Activated B cell treated with CpG ODN at 0.5 μM for 24 hours (primary cell): ENCODE measurements at regions not wholly inside any gene's neighbourhood (a gene's known extent, or its start where the extent isn't known, plus 50 kb on each side); places are given as distances from the start of the nearest gene placed in this dataset.

Source experiments
- ATAC-seq: fragments of 200-7000 bp; cut with Tn5 transposase; one replicate; pipeline ENCODE4 v1.10.0; 2021; ENCODE audit warnings: low read depth, mild to moderate bottlenecking, moderate library complexity
- CTCF ChIA-PET: fragments of 350-600 bp; sonication (Branson Sonifier 250); formaldehyde crosslinking; loops from one replicate; lab custom pipeline; 2021; ENCODE audit warnings: antibody characterized with exemption; lab: Charles Lee
- POLR2A ChIA-PET: fragments of 350-600 bp; sonication (Branson Sonifier 250); formaldehyde crosslinking; loops from one replicate; lab custom pipeline; 2021; ENCODE audit warnings: antibody characterized with exemption; lab: Charles Lee
- DNase-seq: peaks from one replicate; pipeline ENCODE4 v3.0.0; 2022
- H3K27ac Mint-ChIP-seq: one replicate; pipeline ENCODE4 v1.8.0; 2020; ENCODE audit warnings: mixed read lengths
- H3K27me3 Mint-ChIP-seq: one replicate; pipeline ENCODE4 v1.8.0; 2021; ENCODE audit warnings: mixed read lengths
- H3K36me3 Mint-ChIP-seq: one replicate; pipeline ENCODE4 v1.8.0; 2021; ENCODE audit warnings: low read depth, mixed read lengths
- H3K4me1 Mint-ChIP-seq: one replicate; pipeline ENCODE4 v1.8.0; 2021; ENCODE audit warnings: mixed read lengths
- H3K4me3 Mint-ChIP-seq: one replicate; pipeline ENCODE4 v1.8.0; 2020; ENCODE audit warnings: mild to moderate bottlenecking, mixed read lengths
- H3K9me3 Mint-ChIP-seq: one replicate; pipeline ENCODE4 v1.8.0; 2020; ENCODE audit warnings: mixed read lengths
- CTCF ChIP-seq: fragments of 200-600 bp; IDR thresholded peaks from one replicate; pipeline ENCODE4 v1.8.0; 2022; ENCODE audit warnings: antibody characterized with exemption, mild to moderate bottlenecking
- intact Hi-C: fragments of 100-400 bp; cut with micrococcal nuclease; formaldehyde crosslinking; loops from one replicate; pipeline ENCODE4 v1.15.1; 2024

- Mint-ChIP-seq H3K9me3 (peaks cover 2% of the 10 kb centered on the region), H3K27me3 (no peaks in the 10 kb centered on the region), H3K4me1 (no peaks in the 10 kb centered on the region), H3K36me3 (no peaks in the 10 kb centered on the region), H3K27ac (no peak overlapping the region), H3K4me3 (no peak overlapping the region)
- POLR2A ChIA-PET: no interaction called here
- ATAC-seq (no peak), DNase-seq (no peak)
- CTCF ChIA-PET: no interaction called here
- intact Hi-C loops: no loop called here
- TF ChIP-seq CTCF: no peak
Measured at GRCh38 chr10:83432261-83433045, 706.9 kb upstream of the GHITM start.

DNA sequence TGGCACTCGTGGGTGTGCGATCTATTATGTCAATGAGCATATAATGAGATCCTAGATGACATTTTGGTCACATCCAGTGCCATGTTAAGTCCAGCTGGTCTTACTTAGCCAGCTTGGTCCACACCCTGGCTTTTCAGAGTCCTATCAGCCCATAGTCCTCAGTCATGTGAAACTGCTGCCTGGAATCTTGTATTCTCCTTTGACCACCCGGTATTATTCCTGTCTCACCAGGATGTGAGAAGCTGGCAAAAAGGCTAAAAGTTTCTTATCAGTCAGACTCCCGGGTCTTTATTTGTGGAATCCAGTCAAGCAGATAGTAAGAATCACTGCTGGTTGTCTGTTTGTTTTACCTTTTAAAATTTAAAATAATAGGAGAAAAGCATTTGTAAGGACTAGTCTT is 705.6 kb upstream of the GHITM start:
- no peak overlapping the region for H3K4me3 Mint-ChIP-seq
- H3K4me1 Mint-ChIP-seq: no peaks in the 10 kb centered on the region
- peaks cover 2% of the 10 kb centered on the region for H3K9me3 Mint-ChIP-seq
- H3K27me3 Mint-ChIP-seq: no peaks in the 10 kb centered on the region
- TF ChIP-seq CTCF: no peak
- ATAC-seq (no peak), DNase-seq (no peak)
- H3K27ac Mint-ChIP-seq: no peak overlapping the region
- ChIA-PET POLR2A (no interaction called here), CTCF (no interaction called here)
- intact Hi-C loops: no loop called here
- no peaks in the 10 kb centered on the region for H3K36me3 Mint-ChIP-seq

GRCh38 chr10:83448013-83448412 is 691.3 kb upstream of the GHITM start:
- Mint-ChIP-seq H3K9me3 (peaks cover 3% of the 10 kb centered on the region), H3K36me3 (no peaks in the 10 kb centered on the region), H3K27me3 (no peaks in the 10 kb centered on the region), H3K4me3 (no peak overlapping the region), H3K27ac (no peak overlapping the region), H3K4me1 (no peaks in the 10 kb centered on the region)
- DNase-seq: no peak
- intact Hi-C loops: no loop called here
- CTCF ChIA-PET: no interaction called here
- TF ChIP-seq CTCF: no peak
- no peak for ATAC-seq
- POLR2A ChIA-PET: no interaction called here

DNA sequence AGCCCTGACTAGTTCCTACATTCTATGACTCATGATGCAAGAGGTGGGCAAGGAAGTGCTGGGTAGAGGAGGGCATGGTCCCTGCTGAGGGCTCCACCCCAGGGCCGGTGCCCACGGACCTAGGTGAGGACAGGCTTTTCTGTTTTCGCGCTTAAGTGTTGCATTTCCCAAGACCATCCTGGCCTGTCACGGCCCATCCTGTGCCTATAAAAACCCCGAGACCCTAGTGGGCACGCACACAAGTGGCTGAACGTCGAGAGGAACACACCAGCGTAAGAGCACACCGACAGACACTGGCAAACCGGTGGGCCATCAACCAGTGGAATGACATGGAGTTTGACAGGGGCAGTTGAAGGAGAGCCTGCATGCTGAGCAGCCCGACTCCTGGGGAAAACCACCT is 680.7 kb upstream of the GHITM start:
- ATAC-seq (no peak), DNase-seq (no peak)
- H3K27ac Mint-ChIP-seq: no peak overlapping the region
- H3K4me3 Mint-ChIP-seq: no peak overlapping the region
- H3K36me3 Mint-ChIP-seq: no peaks in the 10 kb centered on the region
- ChIA-PET POLR2A (no interaction called here), CTCF (no interaction called here)
- H3K27me3 Mint-ChIP-seq: no peaks in the 10 kb centered on the region
- TF ChIP-seq CTCF: no peak
- intact Hi-C loops: no loop called here
- no peaks in the 10 kb centered on the region for H3K4me1 Mint-ChIP-seq
- peaks cover 4% of the 10 kb centered on the region for H3K9me3 Mint-ChIP-seq

GRCh38 chr10:83459124-83459523 is 680.2 kb upstream of the GHITM start:
- ChIA-PET CTCF (no interaction called here), POLR2A (no interaction called here)
- ATAC-seq (no peak), DNase-seq (no peak)
- Mint-ChIP-seq H3K4me3 (no peak overlapping the region), H3K36me3 (no peaks in the 10 kb centered on the region), H3K27me3 (no peaks in the 10 kb centered on the region), H3K9me3 (peaks cover 6% of the 10 kb centered on the region), H3K4me1 (no peaks in the 10 kb centered on the region), H3K27ac (no peak overlapping the region)
- intact Hi-C loops: no loop called here
- no peak for TF ChIP-seq CTCF
